DND-41 (cell line): ENCODE measurements at regions not wholly inside any gene's neighbourhood (a gene's known extent, or its start where the extent isn't known, plus 50 kb on each side); places are given as distances from the start of the nearest gene placed in this dataset.

Experiments used
- EZH2 ChIP-seq: IDR thresholded peaks from 3 replicates; pipeline ENCODE4 v1.6.1; 2012; ENCODE audit warnings: borderline replicate concordance, low read depth, mild to moderate bottlenecking, moderate library complexity, low read length, inconsistent platforms; ENCODE audit not compliant: severe bottlenecking
- TF ChIP-seq, protein P1 (sequence below): IDR thresholded peaks from 2 replicates; pipeline ENCODE4 v1.5.1; 2012; ENCODE audit warnings: borderline replicate concordance, low read length, moderate library complexity, mild to moderate bottlenecking; ENCODE audit not compliant: poor library complexity, severe bottlenecking; ENCODE audit errors: extremely low read depth

DNA sequence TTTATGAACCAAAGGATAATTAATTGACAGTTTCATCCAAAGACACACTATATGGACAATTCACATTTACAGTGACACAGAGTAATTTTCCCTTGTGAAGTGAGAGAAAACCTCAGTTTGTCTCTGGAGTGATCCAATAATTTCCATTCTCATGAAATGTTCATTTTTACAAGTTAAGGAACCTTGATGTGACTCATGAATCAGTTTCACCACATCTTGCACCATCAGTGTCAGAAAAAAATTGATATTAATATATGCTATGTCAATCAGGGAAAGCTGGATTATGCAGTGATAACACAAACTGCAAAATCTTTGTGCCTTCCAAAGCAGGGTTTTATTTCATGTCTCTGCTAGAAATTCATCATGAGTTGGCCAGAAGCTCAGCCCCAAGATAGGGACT lies 348.1 kb downstream of the ARPP21 start:
- TF ChIP-seq, protein P1, sequence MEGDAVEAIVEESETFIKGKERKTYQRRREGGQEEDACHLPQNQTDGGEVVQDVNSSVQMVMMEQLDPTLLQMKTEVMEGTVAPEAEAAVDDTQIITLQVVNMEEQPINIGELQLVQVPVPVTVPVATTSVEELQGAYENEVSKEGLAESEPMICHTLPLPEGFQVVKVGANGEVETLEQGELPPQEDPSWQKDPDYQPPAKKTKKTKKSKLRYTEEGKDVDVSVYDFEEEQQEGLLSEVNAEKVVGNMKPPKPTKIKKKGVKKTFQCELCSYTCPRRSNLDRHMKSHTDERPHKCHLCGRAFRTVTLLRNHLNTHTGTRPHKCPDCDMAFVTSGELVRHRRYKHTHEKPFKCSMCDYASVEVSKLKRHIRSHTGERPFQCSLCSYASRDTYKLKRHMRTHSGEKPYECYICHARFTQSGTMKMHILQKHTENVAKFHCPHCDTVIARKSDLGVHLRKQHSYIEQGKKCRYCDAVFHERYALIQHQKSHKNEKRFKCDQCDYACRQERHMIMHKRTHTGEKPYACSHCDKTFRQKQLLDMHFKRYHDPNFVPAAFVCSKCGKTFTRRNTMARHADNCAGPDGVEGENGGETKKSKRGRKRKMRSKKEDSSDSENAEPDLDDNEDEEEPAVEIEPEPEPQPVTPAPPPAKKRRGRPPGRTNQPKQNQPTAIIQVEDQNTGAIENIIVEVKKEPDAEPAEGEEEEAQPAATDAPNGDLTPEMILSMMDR: no peak
- TF ChIP-seq EZH2: no peak
